Mesothelial cell of epicardium (in vitro differentiated cells): ENCODE measurements at regions not wholly inside any gene's neighbourhood (a gene's known extent, or its start where the extent isn't known, plus 50 kb on each side); places are given as distances from the start of the nearest gene placed in this dataset.

ENCODE experiments used
- DNase-seq, 2 experiments: peaks; one replicate each; pipeline ENCODE4 v3.0.0; 2021; ENCODE audit warnings: low spot score in 2 of 2; ENCODE audit not compliant: unreplicated experiment in 2 of 2
- H3K27ac Mint-ChIP-seq: 2 replicates; pipeline ENCODE4 v1.8.0; 2021; ENCODE audit warnings: mixed read lengths
- H3K27me3 Mint-ChIP-seq: 2 replicates; pipeline ENCODE4 v1.8.0; 2021; ENCODE audit warnings: low read depth, mixed read lengths
- H3K36me3 Mint-ChIP-seq: 2 replicates; pipeline ENCODE4 v1.8.0; 2021; ENCODE audit warnings: mixed read lengths
- H3K4me1 Mint-ChIP-seq: 2 replicates; pipeline ENCODE4 v1.8.0; 2021; ENCODE audit warnings: mixed read lengths
- H3K4me3 Mint-ChIP-seq: 2 replicates; pipeline ENCODE4 v1.8.0; 2021; ENCODE audit warnings: mild to moderate bottlenecking, moderate library complexity, mixed read lengths
- H3K9me3 Mint-ChIP-seq: 2 replicates; pipeline ENCODE4 v1.8.0; 2021; ENCODE audit warnings: mixed read lengths
- TF ChIP-seq, protein P1 (sequence below): fragments of 200-600 bp; sonication (generic); IDR thresholded peaks from one replicate; pipeline ENCODE4 v1.5.0; 2021; ENCODE audit warnings: antibody characterized with exemption; ENCODE audit not compliant: unreplicated experiment

DNA sequence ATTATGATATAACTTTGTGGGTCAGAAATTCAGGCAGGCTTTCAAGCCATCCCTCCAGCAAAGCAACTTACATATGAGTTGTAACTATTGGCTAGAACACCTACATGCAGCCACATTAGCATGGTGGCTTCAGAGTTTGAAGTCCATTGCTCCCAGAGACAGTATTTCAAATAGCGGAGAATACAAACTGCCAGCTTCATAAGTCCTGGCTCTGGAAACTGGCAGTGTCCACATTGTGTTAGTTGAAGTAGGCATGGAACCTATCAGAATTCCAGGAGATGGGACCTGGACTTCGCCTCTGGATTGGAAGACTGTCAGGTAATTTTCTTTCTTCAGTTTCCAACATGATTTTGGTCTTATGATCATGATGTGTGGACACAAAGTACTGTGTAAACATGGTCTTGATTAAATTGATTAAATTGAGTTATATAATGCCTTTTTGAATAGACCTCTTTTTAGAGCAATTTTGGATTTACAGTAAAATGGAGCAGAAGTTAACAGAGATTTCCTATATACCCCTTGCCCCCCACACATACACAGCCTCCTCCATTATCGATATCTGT is 209.9 kb upstream of the NAV2 start:
- H3K9me3 Mint-ChIP-seq: peaks cover 5% of the 10 kb centered on the region

DNA sequence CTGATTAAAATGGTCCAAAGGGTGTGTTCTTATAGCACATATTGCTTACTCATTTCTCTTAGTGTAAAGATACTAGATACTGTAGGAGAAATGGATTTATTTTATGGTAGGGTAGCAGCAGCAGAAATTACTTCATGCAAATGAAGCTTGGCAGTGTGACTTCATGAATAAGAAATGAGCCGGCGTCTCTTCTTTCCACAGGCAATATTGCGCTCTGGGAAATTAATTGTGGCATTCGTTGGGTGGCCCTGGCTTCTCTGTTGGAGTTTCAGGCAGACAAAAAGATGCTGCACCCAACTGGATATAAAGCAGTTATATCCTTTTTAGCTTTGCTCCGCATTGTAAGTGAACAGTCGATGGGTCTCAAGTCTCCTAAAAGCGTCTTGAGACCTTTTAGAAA is 211.0 kb upstream of the NAV2 start:
- H3K36me3 Mint-ChIP-seq: no peaks in the 10 kb centered on the region
- no peak for DNase-seq
- no peak overlapping the region for H3K27ac Mint-ChIP-seq
- no peak overlapping the region for H3K4me3 Mint-ChIP-seq
- H3K9me3 Mint-ChIP-seq: peaks cover 5% of the 10 kb centered on the region
- H3K4me1 Mint-ChIP-seq: no peaks in the 10 kb centered on the region
- TF ChIP-seq, protein P1, sequence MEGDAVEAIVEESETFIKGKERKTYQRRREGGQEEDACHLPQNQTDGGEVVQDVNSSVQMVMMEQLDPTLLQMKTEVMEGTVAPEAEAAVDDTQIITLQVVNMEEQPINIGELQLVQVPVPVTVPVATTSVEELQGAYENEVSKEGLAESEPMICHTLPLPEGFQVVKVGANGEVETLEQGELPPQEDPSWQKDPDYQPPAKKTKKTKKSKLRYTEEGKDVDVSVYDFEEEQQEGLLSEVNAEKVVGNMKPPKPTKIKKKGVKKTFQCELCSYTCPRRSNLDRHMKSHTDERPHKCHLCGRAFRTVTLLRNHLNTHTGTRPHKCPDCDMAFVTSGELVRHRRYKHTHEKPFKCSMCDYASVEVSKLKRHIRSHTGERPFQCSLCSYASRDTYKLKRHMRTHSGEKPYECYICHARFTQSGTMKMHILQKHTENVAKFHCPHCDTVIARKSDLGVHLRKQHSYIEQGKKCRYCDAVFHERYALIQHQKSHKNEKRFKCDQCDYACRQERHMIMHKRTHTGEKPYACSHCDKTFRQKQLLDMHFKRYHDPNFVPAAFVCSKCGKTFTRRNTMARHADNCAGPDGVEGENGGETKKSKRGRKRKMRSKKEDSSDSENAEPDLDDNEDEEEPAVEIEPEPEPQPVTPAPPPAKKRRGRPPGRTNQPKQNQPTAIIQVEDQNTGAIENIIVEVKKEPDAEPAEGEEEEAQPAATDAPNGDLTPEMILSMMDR: no peak
- peaks cover 3% of the 10 kb centered on the region for H3K27me3 Mint-ChIP-seq

More for the DNA sequence above, 209.9 kb upstream of the NAV2 start:
- TF ChIP-seq, protein P1: no peak
- H3K27ac Mint-ChIP-seq: no peak overlapping the region
- H3K4me1 Mint-ChIP-seq: no peaks in the 10 kb centered on the region
- H3K27me3 Mint-ChIP-seq: peaks cover 6% of the 10 kb centered on the region
- DNase-seq: no peak
- H3K36me3 Mint-ChIP-seq: no peaks in the 10 kb centered on the region
- H3K4me3 Mint-ChIP-seq: no peak overlapping the region

DNA sequence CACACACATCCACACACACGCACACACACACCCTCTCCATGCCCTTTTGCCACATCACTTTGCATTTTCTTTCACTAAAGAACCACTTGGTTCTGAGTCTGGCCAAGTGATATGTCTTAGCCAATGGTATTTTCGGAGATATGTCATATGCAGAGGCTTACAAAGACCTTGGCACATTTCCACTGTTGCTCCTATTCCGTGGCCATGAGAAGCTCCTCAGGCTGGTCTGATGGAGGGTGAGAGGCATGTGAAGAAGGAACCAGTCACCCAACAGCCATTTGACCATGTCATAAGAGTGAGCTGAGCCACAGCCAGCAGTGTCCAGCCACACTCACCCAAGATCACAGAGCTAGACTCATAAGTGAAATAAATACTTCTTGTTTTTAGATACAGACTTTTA is 212.6 kb upstream of the NAV2 start:
- H3K4me1 Mint-ChIP-seq: no peaks in the 10 kb centered on the region
- TF ChIP-seq, protein P1: no peak
- no peak for DNase-seq
- H3K36me3 Mint-ChIP-seq: no peaks in the 10 kb centered on the region
- H3K27ac Mint-ChIP-seq: no peak overlapping the region
- no peak overlapping the region for H3K4me3 Mint-ChIP-seq
- peaks cover 4% of the 10 kb centered on the region for H3K9me3 Mint-ChIP-seq
- peaks cover 3% of the 10 kb centered on the region for H3K27me3 Mint-ChIP-seq

DNA sequence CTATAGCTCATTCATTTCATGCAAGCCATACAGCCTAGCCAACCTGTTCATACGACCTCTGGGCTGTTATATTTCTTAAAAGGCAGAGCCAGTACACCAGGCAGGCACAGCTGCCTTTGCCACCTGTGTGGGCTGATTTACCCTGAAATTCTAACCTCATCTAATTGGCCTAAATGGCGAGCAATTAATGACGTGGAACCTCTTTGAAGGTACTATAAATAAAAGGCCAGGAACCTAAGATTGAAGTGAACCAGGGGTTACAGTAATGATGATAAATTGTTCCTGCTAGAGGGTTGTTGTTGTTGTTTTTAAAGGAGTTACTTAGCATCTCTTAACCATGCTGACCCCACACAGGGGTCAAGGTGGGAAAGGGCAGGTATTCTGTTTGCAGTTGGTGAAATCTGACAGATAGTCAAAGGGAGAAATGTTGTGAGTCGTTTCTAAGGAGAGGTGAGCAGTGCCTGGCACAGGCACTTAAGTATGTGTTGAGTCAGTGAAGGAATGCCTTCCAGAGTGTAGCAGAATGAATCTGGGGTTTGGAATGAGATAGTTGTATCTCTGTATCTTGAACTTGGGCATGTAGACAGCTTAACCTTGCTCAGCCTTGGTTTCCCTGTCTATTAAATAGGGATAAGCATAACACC is 213.5 kb upstream of the NAV2 start:
- TF ChIP-seq, protein P1: no peak
- no peak for DNase-seq
- H3K4me3 Mint-ChIP-seq: no peak overlapping the region
- H3K36me3 Mint-ChIP-seq: no peaks in the 10 kb centered on the region
- no peaks in the 10 kb centered on the region for H3K4me1 Mint-ChIP-seq
- H3K27me3 Mint-ChIP-seq: peaks cover 1% of the 10 kb centered on the region
- no peak overlapping the region for H3K27ac Mint-ChIP-seq
- peaks cover 3% of the 10 kb centered on the region for H3K9me3 Mint-ChIP-seq

DNA sequence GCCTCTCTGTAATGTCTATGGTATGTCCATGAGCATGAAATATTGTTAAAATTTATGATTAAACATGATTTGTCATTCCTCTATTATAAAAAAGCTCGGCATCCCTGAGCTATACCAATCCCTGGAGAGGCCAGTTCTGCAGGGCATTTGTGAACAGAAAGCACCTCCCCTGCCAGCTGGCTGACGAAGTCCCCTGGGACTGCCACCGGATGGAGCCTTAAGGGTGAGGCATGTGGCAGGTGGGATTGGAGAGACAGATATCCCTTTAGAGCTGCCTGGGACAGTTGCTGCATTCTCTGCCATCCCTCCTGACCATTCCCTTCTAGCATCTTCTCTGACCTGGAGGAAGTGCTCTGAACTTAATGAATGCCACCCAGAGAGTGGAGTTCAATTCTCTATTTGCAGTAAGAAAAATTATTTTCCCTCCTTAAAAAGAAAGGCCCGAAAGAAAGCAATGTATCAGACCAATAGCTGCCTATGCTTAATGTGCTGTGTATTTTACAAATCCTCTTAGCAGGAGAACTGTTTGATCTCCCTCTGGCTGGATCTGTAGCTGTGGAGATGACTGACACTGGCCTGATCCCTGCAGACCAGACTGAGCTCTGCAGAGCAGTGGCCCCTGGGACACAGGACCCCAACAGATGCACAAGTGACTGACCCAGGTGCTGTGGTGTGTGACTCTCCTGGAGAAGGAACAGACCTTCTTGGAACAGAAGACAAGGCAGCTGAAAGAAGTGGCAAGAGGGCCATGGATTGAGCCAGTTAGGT is 219.0 kb upstream of the NAV2 start:
- H3K4me1 Mint-ChIP-seq: no peaks in the 10 kb centered on the region
- H3K27me3 Mint-ChIP-seq: peaks cover 19% of the 10 kb centered on the region
- H3K4me3 Mint-ChIP-seq: no peak overlapping the region
- TF ChIP-seq, protein P1: no peak
- H3K36me3 Mint-ChIP-seq: no peaks in the 10 kb centered on the region
- H3K9me3 Mint-ChIP-seq: peaks cover 20% of the 10 kb centered on the region
- H3K27ac Mint-ChIP-seq: no peak overlapping the region
- no peak for DNase-seq
